GM18907 (cell line): ENCODE measurements at regions not wholly inside any gene's neighbourhood (a gene's known extent, or its start where the extent isn't known, plus 50 kb on each side); places are given as distances from the start of the nearest gene placed in this dataset.
"Not testable (repeated sequence)": the region's sequence is repeated elsewhere in the genome, so short reads cannot be mapped to it uniquely, and the experiment has no call there.

Experiments
- ATAC-seq: cut with Tn5 transposase; IDR thresholded peaks from one replicate; pipeline ENCODE4 v1.9.1; 2021; ENCODE audit warnings: mild to moderate bottlenecking, moderate library complexity; ENCODE audit not compliant: unreplicated experiment

GRCh38 chr3:75434913-75435793, 229.0 kb upstream of the FRG2C start:
- ATAC-seq = peak; percentile 100

- peak; percentile 10 for ATAC-seq
These were observed 228.2 kb upstream of the FRG2C start for GRCh38 chr3:75435794-75436400.

- ATAC-seq = not testable (repeated sequence)
These were observed 223.1 kb upstream of the FRG2C start for GRCh38 chr3:75440986-75441385.

GRCh38 chr3:75444634-75445033, 219.5 kb upstream of the FRG2C start:
- not testable (repeated sequence) for ATAC-seq

GRCh38 chr3:75445234-75445633, 218.9 kb upstream of the FRG2C start:
- ATAC-seq = not testable (repeated sequence)

- not testable (repeated sequence) for ATAC-seq
These were observed 217.2 kb upstream of the FRG2C start for GRCh38 chr3:75446948-75447347.

GRCh38 chr3:75453328-75453727, 210.8 kb upstream of the FRG2C start:
- not testable (repeated sequence) for ATAC-seq

- not testable (repeated sequence) for ATAC-seq
These were observed 210.3 kb upstream of the FRG2C start for GRCh38 chr3:75453839-75454238.

GRCh38 chr3:75474530-75474929, 189.6 kb upstream of the FRG2C start:
- not testable (repeated sequence) for ATAC-seq

GRCh38 chr3:75496600-75496999, 167.5 kb upstream of the FRG2C start:
- ATAC-seq = not testable (repeated sequence)

- ATAC-seq = not testable (repeated sequence)
These were observed 163.8 kb upstream of the FRG2C start for GRCh38 chr3:75500357-75500756.

- ATAC-seq = not testable (repeated sequence)
These were observed 162.0 kb upstream of the FRG2C start for GRCh38 chr3:75502171-75502570.

GRCh38 chr3:75502769-75503756, 161.1 kb upstream of the FRG2C start:
- not testable (repeated sequence) for ATAC-seq

GRCh38 chr3:75506603-75507002, 157.5 kb upstream of the FRG2C start:
- ATAC-seq = no peak

- not testable (repeated sequence) for ATAC-seq
These were observed 156.2 kb upstream of the FRG2C start for GRCh38 chr3:75507956-75508355.

- ATAC-seq = not testable (repeated sequence)
These were observed 136.5 kb upstream of the FRG2C start for GRCh38 chr3:75527657-75528056.

GRCh38 chr3:75552095-75552494, 112.0 kb upstream of the FRG2C start:
- not testable (repeated sequence) for ATAC-seq

GRCh38 chr3:75564427-75564826, 99.7 kb upstream of the FRG2C start:
- not testable (repeated sequence) for ATAC-seq

- not testable (repeated sequence) for ATAC-seq
These were observed 91.8 kb upstream of the FRG2C start for GRCh38 chr3:75572303-75572702.

- not testable (repeated sequence) for ATAC-seq
These were observed 85.0 kb upstream of the FRG2C start for GRCh38 chr3:75579091-75579490.

GRCh38 chr3:75579536-75579935, 84.6 kb upstream of the FRG2C start:
- ATAC-seq = not testable (repeated sequence)
